Osteocyte (in vitro differentiated cells): ENCODE measurements at regions not wholly inside any gene's neighbourhood (a gene's known extent, or its start where the extent isn't known, plus 50 kb on each side); places are given as distances from the start of the nearest gene placed in this dataset.
"Not testable (repeated sequence)": the region's sequence is repeated elsewhere in the genome, so short reads cannot be mapped to it uniquely, and the experiment has no call there.

Experiments
- DNase-seq: peaks from one replicate; pipeline ENCODE4 v3.0.0; 2021; ENCODE audit warnings: mixed read lengths; ENCODE audit not compliant: unreplicated experiment; ENCODE audit errors: extremely low spot score
- H3K27ac Mint-ChIP-seq: one replicate; pipeline ENCODE4 v1.8.0; 2021; ENCODE audit warnings: mild to moderate bottlenecking, mixed read lengths; ENCODE audit not compliant: unreplicated experiment
- H3K27me3 Mint-ChIP-seq: one replicate; pipeline ENCODE4 v1.8.0; 2021; ENCODE audit warnings: mixed read lengths; ENCODE audit not compliant: unreplicated experiment
- H3K36me3 Mint-ChIP-seq: one replicate; pipeline ENCODE4 v1.8.0; 2021; ENCODE audit warnings: mixed read lengths; ENCODE audit not compliant: unreplicated experiment
- H3K4me1 Mint-ChIP-seq: one replicate; pipeline ENCODE4 v1.8.0; 2021; ENCODE audit warnings: mixed read lengths; ENCODE audit not compliant: unreplicated experiment
- H3K4me3 Mint-ChIP-seq: one replicate; pipeline ENCODE4 v1.8.0; 2021; ENCODE audit warnings: mild to moderate bottlenecking, moderate library complexity, mixed read lengths; ENCODE audit not compliant: unreplicated experiment
- H3K9me3 Mint-ChIP-seq: one replicate; pipeline ENCODE4 v1.8.0; 2021; ENCODE audit warnings: mixed read lengths; ENCODE audit not compliant: unreplicated experiment
- TF ChIP-seq, protein P1 (sequence below): fragments of 200-600 bp; sonication (generic); IDR thresholded peaks from 2 replicates; pipeline ENCODE4 v1.5.0; 2021; ENCODE audit warnings: antibody characterized with exemption, mild to moderate bottlenecking, moderate library complexity

DNA sequence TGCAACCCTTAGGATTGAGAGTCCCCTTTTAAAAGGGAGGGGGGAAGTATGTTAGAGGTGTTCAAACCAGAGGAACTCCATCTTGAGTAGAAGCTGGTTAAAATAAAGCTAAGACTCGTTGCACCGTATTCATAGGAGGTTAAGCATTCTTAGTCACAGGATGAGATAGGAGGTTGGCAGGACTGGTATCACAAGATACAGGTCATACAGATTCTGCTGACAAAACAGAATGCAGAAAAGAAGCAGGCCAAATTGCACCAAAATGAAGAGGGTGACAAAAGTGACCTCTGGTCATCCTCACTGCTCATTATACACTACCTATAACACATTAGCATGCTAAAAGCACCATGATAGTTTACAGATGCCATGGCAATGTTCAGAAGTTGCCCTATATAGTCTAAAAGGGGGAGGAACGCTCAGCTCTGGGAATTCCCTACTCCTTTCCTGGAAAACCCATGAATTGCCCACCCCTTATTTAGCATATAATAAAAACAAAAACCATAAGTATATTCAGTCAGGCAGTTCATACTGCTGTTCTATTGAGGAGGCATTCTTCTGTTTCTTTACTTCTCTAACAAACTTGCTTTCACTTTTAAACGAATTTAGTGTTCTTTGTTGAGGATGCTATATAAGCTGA is 192.2 kb upstream of the NDUFV2 start:
- Mint-ChIP-seq H3K27me3 (no peaks in the 10 kb centered on the region), H3K27ac (no peak overlapping the region), H3K9me3 (peaks cover 9% of the 10 kb centered on the region), H3K36me3 (peaks cover 5% of the 10 kb centered on the region), H3K4me1 (peaks cover 23% of the 10 kb centered on the region), H3K4me3 (no peak overlapping the region)
- TF ChIP-seq, protein P1, sequence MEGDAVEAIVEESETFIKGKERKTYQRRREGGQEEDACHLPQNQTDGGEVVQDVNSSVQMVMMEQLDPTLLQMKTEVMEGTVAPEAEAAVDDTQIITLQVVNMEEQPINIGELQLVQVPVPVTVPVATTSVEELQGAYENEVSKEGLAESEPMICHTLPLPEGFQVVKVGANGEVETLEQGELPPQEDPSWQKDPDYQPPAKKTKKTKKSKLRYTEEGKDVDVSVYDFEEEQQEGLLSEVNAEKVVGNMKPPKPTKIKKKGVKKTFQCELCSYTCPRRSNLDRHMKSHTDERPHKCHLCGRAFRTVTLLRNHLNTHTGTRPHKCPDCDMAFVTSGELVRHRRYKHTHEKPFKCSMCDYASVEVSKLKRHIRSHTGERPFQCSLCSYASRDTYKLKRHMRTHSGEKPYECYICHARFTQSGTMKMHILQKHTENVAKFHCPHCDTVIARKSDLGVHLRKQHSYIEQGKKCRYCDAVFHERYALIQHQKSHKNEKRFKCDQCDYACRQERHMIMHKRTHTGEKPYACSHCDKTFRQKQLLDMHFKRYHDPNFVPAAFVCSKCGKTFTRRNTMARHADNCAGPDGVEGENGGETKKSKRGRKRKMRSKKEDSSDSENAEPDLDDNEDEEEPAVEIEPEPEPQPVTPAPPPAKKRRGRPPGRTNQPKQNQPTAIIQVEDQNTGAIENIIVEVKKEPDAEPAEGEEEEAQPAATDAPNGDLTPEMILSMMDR, result no peak
- DNase-seq, result no peak

DNA sequence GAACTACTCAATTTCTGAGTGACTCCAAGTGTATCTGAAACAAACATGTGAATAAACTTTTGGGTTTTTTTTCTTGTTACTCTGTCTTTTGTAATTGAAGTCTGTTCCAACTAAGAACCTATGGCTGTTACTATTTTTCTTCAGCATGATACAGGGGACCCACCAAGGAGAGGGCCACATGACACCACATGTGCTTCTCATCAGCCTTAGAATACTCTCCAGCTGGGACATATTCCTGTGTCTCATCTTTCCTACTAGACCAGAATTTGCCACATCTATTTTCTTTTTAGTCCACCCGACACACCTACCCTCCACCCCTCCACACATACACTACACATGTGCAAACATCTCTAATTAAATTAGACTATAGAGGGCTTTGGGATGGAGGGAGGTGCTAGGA is 191.7 kb upstream of the NDUFV2 start:
- Mint-ChIP-seq H3K9me3 (peaks cover 7% of the 10 kb centered on the region), H3K27ac (peak overlapping the region; percentile 46), H3K4me1 (peaks cover 23% of the 10 kb centered on the region), H3K27me3 (no peaks in the 10 kb centered on the region), H3K4me3 (no peak overlapping the region), H3K36me3 (peaks cover 5% of the 10 kb centered on the region)
- TF ChIP-seq, protein P1, result no peak
- no peak for DNase-seq

DNA sequence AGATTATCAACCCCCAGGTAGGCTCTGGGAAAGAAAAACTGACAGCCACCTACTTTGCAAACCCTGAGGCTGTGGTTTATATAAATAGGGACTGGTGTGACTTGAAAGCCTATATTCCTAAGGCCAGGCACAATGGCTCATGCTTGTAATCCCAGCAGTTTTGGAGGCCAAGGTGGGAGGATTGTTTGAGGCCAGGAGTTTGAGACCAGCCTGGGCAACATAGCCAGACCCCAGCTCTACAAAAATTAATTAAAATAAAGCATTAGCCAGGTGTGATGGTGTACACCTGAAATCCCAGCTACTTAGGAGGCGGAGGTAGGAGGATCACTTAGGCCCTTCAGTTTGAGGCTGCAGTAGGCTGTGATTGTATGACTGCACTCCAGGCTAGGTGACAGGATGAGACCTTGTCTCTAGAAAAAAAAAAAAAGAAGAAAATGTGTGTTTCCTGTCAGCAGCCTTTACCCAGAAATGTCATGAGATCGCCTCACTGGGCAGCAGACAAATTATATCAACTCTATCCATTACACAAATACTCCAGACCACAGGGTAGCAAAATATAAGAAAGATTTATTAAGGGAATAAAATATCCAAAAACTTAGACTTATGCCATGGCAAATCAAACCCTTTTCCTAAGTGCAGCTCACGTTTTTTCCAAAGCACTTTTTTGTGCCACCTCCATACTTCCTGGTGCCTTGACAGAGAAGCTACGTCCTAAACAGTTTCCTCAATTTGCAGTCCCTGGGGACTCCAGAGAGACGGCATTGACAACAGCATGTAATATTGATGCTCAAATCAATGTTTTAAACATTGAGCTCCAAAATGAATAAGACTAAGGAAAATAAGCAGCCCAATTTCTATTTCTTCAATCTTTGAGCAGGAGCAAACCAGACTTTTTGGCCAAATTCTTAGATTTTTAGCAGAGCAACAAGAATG is 190.8 kb upstream of the NDUFV2 start:
- Mint-ChIP-seq H3K4me1 (peaks cover 23% of the 10 kb centered on the region), H3K4me3 (no peak overlapping the region), H3K27ac (no peak overlapping the region), H3K9me3 (peaks cover 4% of the 10 kb centered on the region), H3K36me3 (peaks cover 3% of the 10 kb centered on the region), H3K27me3 (no peaks in the 10 kb centered on the region)
- TF ChIP-seq, protein P1, result no peak
- no peak for DNase-seq

GRCh38 chr18:8912348-8913326 is 189.9 kb upstream of the NDUFV2 start:
- Mint-ChIP-seq H3K27ac (no peak overlapping the region), H3K4me3 (no peak overlapping the region), H3K27me3 (peaks cover 2% of the 10 kb centered on the region), H3K36me3 (peaks cover 3% of the 10 kb centered on the region), H3K9me3 (peaks cover 4% of the 10 kb centered on the region), H3K4me1 (peaks cover 23% of the 10 kb centered on the region)
- DNase-seq, result peak; percentile 57
- TF ChIP-seq, protein P1, result no peak

- not testable (repeated sequence) for H3K27ac Mint-ChIP-seq, H3K36me3 Mint-ChIP-seq, H3K27me3 Mint-ChIP-seq, H3K4me3 Mint-ChIP-seq, H3K9me3 Mint-ChIP-seq
- H3K4me1 Mint-ChIP-seq, result peaks cover 20% of the 10 kb centered on the region
- DNase-seq, result peak; percentile 51
Observed at GRCh38 chr18:8913606-8914403, 188.7 kb upstream of the NDUFV2 start.

GRCh38 chr18:8914404-8915264 is 187.9 kb upstream of the NDUFV2 start:
- not testable (repeated sequence) for H3K27me3 Mint-ChIP-seq, H3K36me3 Mint-ChIP-seq, H3K9me3 Mint-ChIP-seq, H3K4me3 Mint-ChIP-seq, H3K27ac Mint-ChIP-seq
- peak; percentile 3 for DNase-seq
- H3K4me1 Mint-ChIP-seq, result peaks cover 14% of the 10 kb centered on the region
